HG03103 (cell line): ENCODE measurements at regions not wholly inside any gene's neighbourhood (a gene's known extent, or its start where the extent isn't known, plus 50 kb on each side); places are given as distances from the start of the nearest gene placed in this dataset.
"Not testable (repeated sequence)": the region's sequence is repeated elsewhere in the genome, so short reads cannot be mapped to it uniquely, and the experiment has no call there.

Experiments used
- ATAC-seq: cut with Tn5 transposase; IDR thresholded peaks from one replicate; pipeline ENCODE4 v1.9.1; 2021; ENCODE audit warnings: low read depth; ENCODE audit not compliant: unreplicated experiment

DNA sequence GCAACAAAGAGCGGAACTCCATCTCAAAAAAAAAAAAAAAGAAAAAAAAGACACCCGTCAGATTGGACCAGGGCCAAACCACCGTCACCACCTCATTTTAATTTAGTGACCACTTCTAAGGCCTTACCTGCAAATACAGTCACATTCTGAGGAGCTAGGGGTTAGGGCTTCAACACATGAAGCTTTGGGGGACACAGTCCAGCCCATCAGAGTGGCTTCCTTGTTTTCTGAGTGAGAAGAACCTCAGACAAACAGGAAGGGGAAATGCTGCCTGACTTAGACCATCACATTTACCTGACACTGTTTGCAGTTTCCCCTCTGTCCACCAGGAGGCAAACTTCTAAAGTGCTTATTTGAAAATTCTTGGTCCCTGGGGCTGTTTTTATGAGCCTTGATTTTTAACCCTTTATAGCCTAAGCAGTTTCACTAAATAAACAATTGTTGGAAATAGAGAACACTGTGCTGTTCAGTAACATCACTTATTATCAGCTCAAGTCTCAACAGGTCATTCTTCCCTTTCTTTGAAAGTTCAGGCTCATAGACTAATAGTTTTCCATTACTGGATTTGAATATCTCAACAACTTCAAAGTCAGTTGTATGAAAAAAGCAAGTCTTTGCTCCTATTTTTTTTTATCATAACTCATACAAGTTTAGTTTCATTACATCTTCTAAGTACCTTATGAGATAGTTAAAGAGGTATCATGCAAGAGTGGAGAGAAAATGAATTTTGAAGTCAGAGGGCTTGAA is 74.9 kb upstream of the WASF3 start:
- ATAC-seq: peak; percentile 73

- no peak for ATAC-seq
Observed at GRCh38 chr13:26483546-26483945, 73.9 kb upstream of the WASF3 start.

DNA sequence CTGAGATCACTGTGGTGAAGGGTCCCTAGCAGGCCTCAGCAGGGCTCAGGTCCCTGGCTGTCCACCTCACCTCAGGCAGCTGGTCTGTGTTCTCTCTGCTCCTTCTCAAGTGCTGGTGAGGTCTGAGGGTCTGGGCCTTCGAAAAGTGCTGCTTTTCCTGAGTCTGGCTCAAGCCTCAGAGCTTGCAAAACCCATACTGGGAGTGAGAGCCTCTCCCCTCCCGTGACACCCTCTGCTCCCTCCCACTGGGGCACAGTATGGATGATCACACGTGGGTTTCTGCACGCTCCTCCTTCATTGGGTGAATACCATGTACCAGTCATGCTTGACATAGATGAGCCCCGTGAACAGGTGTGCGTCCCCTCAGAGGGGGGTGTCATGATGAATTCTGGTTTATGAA is 73.3 kb upstream of the WASF3 start:
- no peak for ATAC-seq

GRCh38 chr13:26485288-26485687 is 72.2 kb upstream of the WASF3 start:
- ATAC-seq: no peak

DNA sequence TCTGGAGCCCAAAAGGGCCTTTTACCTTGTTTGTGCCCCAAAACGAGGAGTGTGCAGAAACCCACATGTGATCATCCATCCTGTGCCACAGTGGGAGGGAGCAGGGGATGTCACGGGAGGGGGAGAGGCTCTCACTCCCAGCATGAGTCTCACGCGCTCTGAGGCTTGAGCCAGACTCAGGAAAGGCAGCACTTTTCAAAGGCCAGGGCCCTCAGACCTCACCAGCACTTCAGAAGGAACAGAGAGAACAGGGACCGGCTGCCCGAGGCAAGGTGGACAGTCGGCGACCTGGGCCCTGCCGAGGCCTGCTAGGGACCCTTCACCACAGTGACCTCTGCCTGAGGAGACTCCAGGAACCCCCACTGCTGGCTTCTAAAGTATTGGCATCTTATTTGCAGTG is 71.7 kb upstream of the WASF3 start:
- no peak for ATAC-seq

DNA sequence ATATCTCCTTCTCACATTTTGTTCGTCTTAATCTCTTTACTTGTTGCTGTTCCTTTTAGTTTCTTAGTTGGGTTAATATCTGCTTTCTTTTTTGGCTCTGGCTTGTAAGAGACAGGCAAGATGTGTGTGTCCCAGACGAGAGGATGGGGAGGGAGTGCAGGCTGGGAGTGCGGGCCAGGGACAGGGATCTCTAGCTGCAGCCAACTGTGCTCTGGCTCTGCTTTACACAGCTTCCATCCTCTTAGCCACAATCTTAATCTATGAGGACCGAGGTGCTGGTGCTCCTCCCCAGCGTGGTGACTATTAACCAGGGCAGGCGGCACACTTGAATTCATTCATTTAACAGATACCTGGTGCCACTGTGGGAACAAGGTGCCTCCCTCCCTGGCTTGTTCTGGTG is 70.9 kb upstream of the WASF3 start:
- ATAC-seq: no peak

GRCh38 chr13:26487781-26488180 is 69.7 kb upstream of the WASF3 start:
- no peak for ATAC-seq

- ATAC-seq: no peak
Observed at GRCh38 chr13:26488236-26489003, 69.1 kb upstream of the WASF3 start.

DNA sequence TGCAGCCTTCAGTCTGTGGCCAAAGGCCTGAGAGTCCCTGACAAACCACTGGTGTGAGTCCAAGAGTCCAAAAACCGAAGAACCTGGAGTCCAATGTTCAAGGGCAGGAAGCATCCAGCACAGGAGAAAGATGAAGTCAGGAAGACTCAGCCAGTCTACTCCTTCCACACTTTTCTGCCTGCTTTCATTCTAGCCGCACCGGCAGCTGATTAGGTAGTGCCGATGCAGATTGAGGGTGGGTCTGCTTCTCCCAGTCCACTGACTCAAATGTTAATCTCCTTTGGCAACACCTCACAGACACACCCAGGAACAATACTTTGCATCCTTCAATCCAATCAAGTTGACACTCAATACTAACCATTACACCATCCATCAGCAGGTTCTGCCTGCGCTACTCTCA is 65.2 kb upstream of the WASF3 start:
- not testable (repeated sequence) for ATAC-seq

DNA sequence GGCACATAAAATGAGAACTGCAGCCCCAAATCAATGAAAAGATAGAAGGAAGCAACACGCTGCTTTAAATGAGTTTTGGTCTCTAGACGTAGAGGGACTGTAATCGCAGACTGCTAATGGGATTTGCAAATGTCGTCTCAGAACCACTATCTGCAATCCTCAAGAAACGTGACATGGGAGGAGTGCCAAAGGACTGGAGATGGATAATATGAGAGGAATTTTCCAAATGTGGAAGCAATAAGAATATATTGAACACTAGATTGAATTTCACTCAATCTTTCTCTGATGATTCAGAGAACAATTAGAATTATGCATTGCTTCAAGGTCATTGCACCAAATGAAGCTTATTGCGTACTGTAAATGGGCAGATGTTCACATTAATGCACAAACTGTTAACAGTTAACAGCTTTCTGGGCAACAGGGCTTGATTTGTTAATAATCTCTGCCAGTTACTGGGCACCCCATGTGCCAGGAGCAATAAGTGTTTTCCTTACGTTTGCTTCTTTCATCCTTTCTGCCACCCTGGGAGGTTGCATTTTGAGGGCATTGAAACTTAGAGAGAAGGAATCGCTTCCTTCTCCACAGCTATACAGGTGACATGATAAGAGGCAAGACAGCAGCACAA is 62.8 kb upstream of the WASF3 start:
- ATAC-seq: no peak

DNA sequence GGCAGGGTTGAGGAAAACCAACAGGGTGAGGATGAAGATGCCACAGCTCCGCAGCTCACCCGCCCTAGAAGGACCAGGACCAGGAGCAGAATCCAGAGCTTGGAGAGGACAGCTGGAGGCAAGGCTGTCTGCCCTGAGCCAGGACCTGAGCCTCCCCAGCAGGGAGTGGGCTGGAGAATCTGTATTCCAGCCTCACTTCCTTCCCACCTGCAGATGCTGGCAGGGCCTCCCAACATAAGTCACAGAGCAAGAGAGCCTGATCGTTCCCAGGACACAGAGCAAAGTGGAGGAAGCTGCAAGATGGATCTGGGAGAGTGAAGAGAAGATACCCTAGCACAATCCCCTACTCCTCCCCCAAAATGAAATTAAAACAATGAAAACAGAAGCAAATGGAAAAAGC is 61.7 kb upstream of the WASF3 start:
- no peak for ATAC-seq

GRCh38 chr13:26497968-26498511 is 59.4 kb upstream of the WASF3 start:
- ATAC-seq: no peak

GRCh38 chr13:26498656-26499601 is 58.6 kb upstream of the WASF3 start:
- no peak for ATAC-seq

GRCh38 chr13:26500618-26501320 is 56.7 kb upstream of the WASF3 start:
- no peak for ATAC-seq

DNA sequence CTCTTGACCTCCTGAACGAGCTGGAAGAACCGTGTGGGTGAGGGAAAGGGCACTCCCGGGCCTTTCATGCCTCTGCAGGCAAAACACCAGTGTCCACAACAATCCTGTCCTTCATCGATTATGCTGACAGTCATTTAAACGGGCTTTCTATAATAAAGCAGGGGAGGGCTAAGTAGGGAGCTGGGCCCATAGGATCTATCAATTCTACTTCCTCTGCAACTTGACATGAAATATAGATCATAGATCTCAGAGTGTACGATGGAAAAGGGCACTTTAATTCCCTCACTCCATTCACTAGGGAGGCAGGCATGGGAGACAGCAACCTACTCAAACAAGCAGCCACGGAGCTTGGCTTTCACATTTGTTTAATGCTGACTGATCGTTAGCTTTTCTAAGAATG is 55.8 kb upstream of the WASF3 start:
- no peak for ATAC-seq

DNA sequence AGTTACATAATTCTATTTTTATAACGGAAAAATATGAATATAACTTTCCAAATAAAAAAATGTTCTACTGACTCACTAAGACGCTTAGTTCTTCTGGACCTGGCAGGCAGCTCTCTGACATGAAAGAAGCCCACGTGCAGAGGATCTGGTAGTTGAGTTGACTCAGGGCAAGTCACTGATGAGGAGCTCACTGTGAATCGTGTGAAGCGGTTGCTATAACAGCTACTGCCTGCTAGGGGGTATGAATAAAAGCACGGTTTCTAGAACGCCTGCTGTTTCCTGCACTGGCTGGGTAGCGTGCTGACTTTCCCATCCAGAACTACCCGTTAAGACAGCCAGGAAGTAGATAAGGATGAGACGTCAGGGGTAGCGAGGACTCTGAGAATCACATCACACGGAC is 54.7 kb upstream of the WASF3 start:
- no peak for ATAC-seq

DNA sequence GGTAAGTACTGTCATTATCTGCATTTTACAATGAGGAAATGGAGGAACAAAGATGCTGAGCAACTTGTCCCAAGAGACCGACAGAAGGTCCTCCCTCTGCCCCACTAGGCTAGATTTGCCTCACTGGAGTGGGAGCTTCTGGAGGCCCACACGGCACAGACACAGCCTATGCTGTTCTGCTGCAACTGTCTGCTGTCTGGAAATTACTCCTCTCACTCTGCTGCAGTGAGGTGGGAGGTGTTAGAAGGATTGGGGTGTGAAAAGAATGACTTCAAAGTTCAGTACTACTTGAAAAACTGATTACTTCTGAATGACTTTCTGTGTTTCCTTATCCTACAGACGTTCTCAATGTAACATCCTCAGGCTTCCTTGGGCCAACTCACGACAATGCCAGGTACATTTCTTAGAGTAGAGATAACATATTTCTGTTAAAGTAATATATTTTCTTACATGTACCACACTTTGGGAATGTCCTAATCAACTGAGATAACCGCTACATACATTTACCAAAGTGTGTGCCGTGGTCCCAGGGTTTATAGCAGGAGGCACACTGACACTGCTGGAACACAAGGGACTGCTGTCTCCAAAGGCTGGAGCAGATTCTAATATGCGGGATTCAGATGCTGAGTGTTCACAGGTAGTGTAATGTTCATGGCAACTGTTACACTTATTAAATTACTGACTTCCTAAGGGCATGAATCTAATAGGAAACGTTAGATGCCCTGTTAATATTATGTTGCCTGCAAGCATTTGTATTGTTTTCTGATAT is 53.5 kb upstream of the WASF3 start:
- ATAC-seq: no peak
